Duodenal mucosa (tissue), 2 donors: ENCODE measurements at regions not wholly inside any gene's neighbourhood (a gene's known extent, or its start where the extent isn't known, plus 50 kb on each side); places are given as distances from the start of the nearest gene placed in this dataset.

Experiments used
- H3K27ac ChIP-seq: one replicate; pipeline ENCODE4 v1.7.0; 2013; ENCODE audit warnings: low read depth, low read length
- H3K27me3 ChIP-seq, 2 donors: one replicate each; pipeline ENCODE4 v1.7.0; 2013; ENCODE audit warnings: low read length in 2 of 2, control low read depth in 1 of 2; ENCODE audit not compliant: insufficient read depth in 2 of 2, control insufficient read depth in 1 of 2
- H3K36me3 ChIP-seq, 2 donors: one replicate each; pipeline ENCODE4 v1.7.0; 2013; ENCODE audit warnings: low read length in 2 of 2, control low read depth in 1 of 2; ENCODE audit not compliant: insufficient read depth in 2 of 2, control insufficient read depth in 1 of 2
- H3K4me1 ChIP-seq, 2 donors: one replicate each; pipeline ENCODE4 v1.7.0; 2013; ENCODE audit warnings: low read length in 2 of 2, control low read depth in 1 of 2; ENCODE audit not compliant: insufficient read depth in 2 of 2, control insufficient read depth in 1 of 2
- H3K4me3 ChIP-seq, 2 donors: one replicate each; pipeline ENCODE4 v1.7.0; 2013; ENCODE audit warnings: low read length in 2 of 2, low read depth in 1 of 2
- H3K9ac ChIP-seq, 2 donors: one replicate each; pipeline ENCODE4 v1.7.0; 2013; ENCODE audit warnings: low read length in 2 of 2, low read depth in 1 of 2
- H3K9me3 ChIP-seq, 2 donors: one replicate each; pipeline ENCODE4 v1.7.0; 2013; ENCODE audit warnings: low read length in 2 of 2, control low read depth in 1 of 2; ENCODE audit not compliant: control insufficient read depth in 1 of 2

GRCh38 chr6:132219901-132220300, 181.4 kb downstream of the MOXD1 start:
- no peak overlapping the region for H3K9ac ChIP-seq
- H3K36me3 ChIP-seq: no peaks in the 10 kb centered on the region
- no peaks in the 10 kb centered on the region for H3K27me3 ChIP-seq
- H3K4me3 ChIP-seq: no peak overlapping the region
- no peaks in the 10 kb centered on the region for H3K9me3 ChIP-seq
- no peaks in the 10 kb centered on the region for H3K4me1 ChIP-seq
- H3K27ac ChIP-seq: no peak overlapping the region

- Histone ChIP-seq H3K36me3 (no peaks in the 10 kb centered on the region), H3K27me3 (no peaks in the 10 kb centered on the region), H3K9ac (no peak overlapping the region), H3K4me3 (no peak overlapping the region), H3K27ac (no peak overlapping the region), H3K9me3 (no peaks in the 10 kb centered on the region), H3K4me1 (no peaks in the 10 kb centered on the region)
These were observed 183.1 kb downstream of the MOXD1 start for GRCh38 chr6:132218059-132218696.

- Histone ChIP-seq H3K9me3 (no peaks in the 10 kb centered on the region), H3K4me1 (no peaks in the 10 kb centered on the region), H3K27ac (no peak overlapping the region), H3K9ac (no peak overlapping the region), H3K36me3 (no peaks in the 10 kb centered on the region), H3K4me3 (no peak overlapping the region), H3K27me3 (no peaks in the 10 kb centered on the region)
These were observed 185.5 kb downstream of the MOXD1 start for GRCh38 chr6:132215805-132216204.

- H3K4me1 ChIP-seq: no peaks in the 10 kb centered on the region
- H3K27me3 ChIP-seq: no peaks in the 10 kb centered on the region
- H3K27ac ChIP-seq: no peak overlapping the region
- no peaks in the 10 kb centered on the region for H3K36me3 ChIP-seq
- H3K9me3 ChIP-seq: no peaks in the 10 kb centered on the region
- no peak overlapping the region for H3K4me3 ChIP-seq
- no peak overlapping the region for H3K9ac ChIP-seq
These were observed 186.6 kb downstream of the MOXD1 start for GRCh38 chr6:132214716-132215115.

- no peaks in the 10 kb centered on the region for H3K36me3 ChIP-seq
- H3K4me1 ChIP-seq: no peaks in the 10 kb centered on the region
- H3K27me3 ChIP-seq: no peaks in the 10 kb centered on the region
- no peak overlapping the region for H3K9ac ChIP-seq
- no peak overlapping the region for H3K27ac ChIP-seq
- H3K4me3 ChIP-seq: no peak overlapping the region
- H3K9me3 ChIP-seq: no peaks in the 10 kb centered on the region
These were observed 187.5 kb downstream of the MOXD1 start for GRCh38 chr6:132213732-132214131.

GRCh38 chr6:132213191-132213590, 188.1 kb downstream of the MOXD1 start:
- H3K27ac ChIP-seq: no peak overlapping the region

GRCh38 chr6:132210886-132211563, 190.2 kb downstream of the MOXD1 start:
- no peak overlapping the region for H3K4me3 ChIP-seq
- H3K4me1 ChIP-seq: no peaks in the 10 kb centered on the region
- no peak overlapping the region for H3K27ac ChIP-seq
- H3K36me3 ChIP-seq: no peaks in the 10 kb centered on the region
- no peaks in the 10 kb centered on the region for H3K27me3 ChIP-seq
- no peak overlapping the region for H3K9ac ChIP-seq
- no peaks in the 10 kb centered on the region for H3K9me3 ChIP-seq

More at GRCh38 chr6:132213191-132213590, 188.1 kb downstream of the MOXD1 start:
- Histone ChIP-seq H3K27me3 (no peaks in the 10 kb centered on the region), H3K4me1 (no peaks in the 10 kb centered on the region), H3K9ac (no peak overlapping the region), H3K36me3 (no peaks in the 10 kb centered on the region), H3K9me3 (no peaks in the 10 kb centered on the region), H3K4me3 (no peak overlapping the region)

GRCh38 chr6:132209351-132209750, 191.9 kb downstream of the MOXD1 start:
- H3K4me1 ChIP-seq: no peaks in the 10 kb centered on the region
- no peak overlapping the region for H3K27ac ChIP-seq
- H3K9ac ChIP-seq: no peak overlapping the region
- no peak overlapping the region for H3K4me3 ChIP-seq
- no peaks in the 10 kb centered on the region for H3K36me3 ChIP-seq
- no peaks in the 10 kb centered on the region for H3K27me3 ChIP-seq
- no peaks in the 10 kb centered on the region for H3K9me3 ChIP-seq

GRCh38 chr6:132207991-132208390, 193.3 kb downstream of the MOXD1 start:
- Histone ChIP-seq H3K9me3 (no peaks in the 10 kb centered on the region), H3K36me3 (no peaks in the 10 kb centered on the region), H3K27me3 (no peaks in the 10 kb centered on the region), H3K4me1 (no peaks in the 10 kb centered on the region), H3K9ac (no peak overlapping the region), H3K4me3 (no peak overlapping the region), H3K27ac (no peak overlapping the region)

GRCh38 chr6:132205946-132206345, 195.3 kb downstream of the MOXD1 start:
- Histone ChIP-seq H3K36me3 (no peaks in the 10 kb centered on the region), H3K27ac (no peak overlapping the region), H3K4me3 (no peak overlapping the region), H3K27me3 (no peaks in the 10 kb centered on the region), H3K4me1 (no peaks in the 10 kb centered on the region), H3K9ac (no peak overlapping the region), H3K9me3 (no peaks in the 10 kb centered on the region)
